GM19467 (cell line): ENCODE measurements at regions not wholly inside any gene's neighbourhood (a gene's known extent, or its start where the extent isn't known, plus 50 kb on each side); places are given as distances from the start of the nearest gene placed in this dataset.
"Not testable (repeated sequence)": the region's sequence is repeated elsewhere in the genome, so short reads cannot be mapped to it uniquely, and the experiment has no call there.

Experiments used
- ATAC-seq: cut with Tn5 transposase; IDR thresholded peaks from one replicate; pipeline ENCODE4 v1.9.1; 2021; ENCODE audit warnings: mild to moderate bottlenecking, moderate library complexity; ENCODE audit not compliant: unreplicated experiment

GRCh38 chr12:23349564-23349963 lies 599.9 kb downstream of the SOX5 start:
- ATAC-seq, result no peak

DNA sequence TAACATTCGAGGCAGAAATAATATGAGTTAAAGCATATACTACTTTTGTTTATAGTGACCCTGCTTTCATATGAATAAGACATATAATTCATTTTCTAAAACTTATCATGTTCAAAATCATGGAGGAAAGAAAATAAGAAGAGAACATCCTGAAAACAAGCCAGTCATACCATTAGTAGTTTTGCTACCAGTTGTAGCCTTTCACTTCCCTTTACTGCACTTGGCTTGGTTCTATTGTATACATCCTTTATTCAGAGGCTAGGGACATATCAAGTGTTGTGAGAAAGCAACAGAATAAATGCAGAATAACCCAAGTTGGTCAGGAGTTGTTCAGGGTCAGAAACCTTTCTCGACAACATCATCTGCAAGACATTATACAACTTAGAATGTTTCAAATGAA lies 598.7 kb downstream of the SOX5 start:
- ATAC-seq, result no peak

DNA sequence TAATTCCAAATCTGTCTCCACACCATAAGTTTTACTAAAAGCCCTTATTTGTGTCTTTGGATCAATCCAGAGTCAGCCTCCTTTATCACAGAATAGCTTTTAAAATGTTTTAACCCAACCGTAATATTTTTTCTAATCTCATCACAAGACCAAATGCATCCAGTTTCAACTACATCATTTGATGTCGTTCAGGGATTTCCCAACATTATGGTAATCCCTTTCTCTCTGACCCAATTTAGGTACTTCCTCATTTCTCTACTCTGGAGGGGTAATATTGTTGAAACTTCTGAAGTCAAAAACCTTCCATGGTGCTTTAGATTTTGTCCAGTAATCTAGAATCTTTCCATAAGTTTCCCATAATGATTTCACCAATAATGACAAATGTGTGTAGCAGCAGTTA lies 596.8 kb downstream of the SOX5 start:
- ATAC-seq, result no peak

GRCh38 chr12:23354800-23355199 lies 594.7 kb downstream of the SOX5 start:
- ATAC-seq, result no peak

- no peak for ATAC-seq
These were observed 593.0 kb downstream of the SOX5 start for GRCh38 chr12:23356440-23356839.

GRCh38 chr12:23356927-23357708 lies 592.4 kb downstream of the SOX5 start:
- ATAC-seq, result no peak

- no peak for ATAC-seq
These were observed 589.3 kb downstream of the SOX5 start for GRCh38 chr12:23359975-23360701.

GRCh38 chr12:23361971-23362370 lies 587.5 kb downstream of the SOX5 start:
- no peak for ATAC-seq

DNA sequence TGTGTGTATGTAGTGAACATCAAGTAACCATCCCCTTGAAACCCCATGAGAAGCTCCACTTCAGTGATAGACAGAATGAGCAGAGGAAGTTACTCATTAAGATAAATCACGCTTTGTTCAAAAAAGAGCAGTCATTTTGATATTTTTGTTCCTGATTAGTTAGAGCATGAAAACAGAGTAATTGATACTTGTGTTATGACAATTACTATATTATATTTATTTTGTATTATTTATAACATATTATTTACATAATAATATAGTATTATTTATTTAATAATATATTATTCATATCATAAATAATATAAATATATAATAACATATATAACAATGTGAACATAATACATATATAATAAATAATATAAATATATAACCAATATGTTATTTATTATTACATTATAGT lies 580.9 kb downstream of the SOX5 start:
- no peak for ATAC-seq

- ATAC-seq, result no peak
These were observed 573.8 kb downstream of the SOX5 start for GRCh38 chr12:23375621-23376020.

- no peak for ATAC-seq
These were observed 573.2 kb downstream of the SOX5 start for GRCh38 chr12:23376238-23376637.

DNA sequence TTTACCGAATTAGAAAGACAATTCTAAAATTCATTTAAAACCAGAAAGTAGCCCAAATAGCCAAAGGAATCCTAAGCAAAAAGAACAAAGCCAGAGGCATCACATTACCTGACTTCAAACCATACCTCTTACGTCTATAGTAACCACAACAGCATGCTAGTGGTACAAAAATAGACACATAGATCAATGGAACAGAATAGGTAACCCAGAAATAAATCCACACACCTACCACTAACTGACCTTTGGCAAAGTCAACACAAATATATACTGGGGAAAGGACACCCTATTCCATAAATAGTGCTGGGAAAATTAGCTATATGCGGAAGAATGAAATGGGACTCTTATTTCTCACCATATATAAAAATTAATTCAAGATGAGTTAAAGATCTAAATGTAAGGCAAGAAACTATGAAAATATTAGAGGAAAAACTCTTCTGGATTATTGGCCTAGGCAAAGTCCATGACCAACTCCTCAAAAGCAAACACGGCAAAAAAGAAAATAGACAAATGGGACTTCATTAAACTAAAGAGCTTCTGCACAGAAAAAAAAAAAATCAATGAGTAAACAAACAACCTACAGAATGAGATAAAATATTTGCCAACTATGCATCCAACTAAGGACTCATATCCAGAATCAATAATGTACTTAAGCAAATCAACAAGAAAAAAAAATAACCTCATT lies 568.9 kb downstream of the SOX5 start:
- no peak for ATAC-seq

- not testable (repeated sequence) for ATAC-seq
These were observed 560.6 kb downstream of the SOX5 start for GRCh38 chr12:23388898-23389297.

DNA sequence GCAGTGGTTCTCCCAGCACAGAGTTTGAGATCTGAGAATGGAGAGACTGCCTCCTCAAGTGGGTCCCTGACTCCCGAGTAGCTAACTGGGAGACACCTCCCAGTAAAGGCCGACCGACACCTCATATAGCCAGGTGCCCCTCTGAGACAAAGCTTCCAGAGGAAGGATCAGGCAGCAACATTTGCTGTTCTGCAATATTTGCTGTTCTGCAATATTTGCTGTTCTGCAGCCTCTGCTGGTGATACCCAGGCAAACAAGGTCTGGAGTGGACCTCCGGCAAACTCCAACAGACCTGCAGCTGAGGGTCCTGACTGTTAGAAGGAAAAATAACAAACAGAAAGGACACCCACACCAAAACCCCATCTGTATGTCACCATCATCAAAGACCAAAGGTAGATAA lies 560.2 kb downstream of the SOX5 start:
- not testable (repeated sequence) for ATAC-seq

- no peak for ATAC-seq
These were observed 550.0 kb downstream of the SOX5 start for GRCh38 chr12:23399402-23399933.

GRCh38 chr12:23415180-23415579 lies 534.3 kb downstream of the SOX5 start:
- ATAC-seq, result no peak

DNA sequence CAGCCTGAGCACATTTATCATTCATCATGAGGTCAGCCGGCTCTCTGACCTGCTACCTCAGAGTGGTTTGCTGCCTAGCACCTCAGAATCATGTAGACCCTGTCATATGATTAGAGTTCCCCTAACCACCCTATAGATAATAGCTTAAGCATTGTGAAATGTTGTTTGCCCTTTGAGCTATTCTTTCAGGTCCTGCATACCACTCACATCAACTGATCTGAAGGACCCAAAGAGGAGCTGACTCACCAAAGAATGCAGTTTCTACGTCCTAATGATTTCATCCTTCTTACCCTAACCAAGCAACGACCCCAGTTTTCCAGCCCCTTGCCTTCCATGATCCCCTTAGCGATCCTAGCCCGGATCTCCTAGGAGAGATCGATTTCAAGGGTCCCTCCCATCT lies 527.9 kb downstream of the SOX5 start:
- ATAC-seq, result no peak

GRCh38 chr12:23423097-23423687 lies 526.3 kb downstream of the SOX5 start:
- ATAC-seq, result no peak

DNA sequence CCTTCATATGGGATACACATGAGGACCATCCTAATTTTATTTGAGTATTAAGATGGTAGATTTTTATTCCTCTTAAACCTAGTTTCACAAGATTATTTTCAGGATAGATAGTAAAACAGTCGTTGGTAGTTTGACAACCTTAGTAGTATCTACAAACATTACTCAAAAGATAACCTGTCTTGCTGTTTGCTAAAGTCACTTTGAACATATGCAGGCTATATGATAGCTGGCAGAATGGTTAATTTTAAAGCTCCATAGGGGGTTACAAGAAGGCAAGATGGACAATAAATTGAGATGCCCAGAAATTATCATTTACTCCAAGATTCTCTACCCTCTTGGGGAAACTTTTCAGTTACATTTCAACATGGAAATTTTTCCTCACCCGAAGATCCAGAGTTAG lies 525.7 kb downstream of the SOX5 start:
- no peak for ATAC-seq

- no peak for ATAC-seq
These were observed 524.8 kb downstream of the SOX5 start for GRCh38 chr12:23424685-23425084.

DNA sequence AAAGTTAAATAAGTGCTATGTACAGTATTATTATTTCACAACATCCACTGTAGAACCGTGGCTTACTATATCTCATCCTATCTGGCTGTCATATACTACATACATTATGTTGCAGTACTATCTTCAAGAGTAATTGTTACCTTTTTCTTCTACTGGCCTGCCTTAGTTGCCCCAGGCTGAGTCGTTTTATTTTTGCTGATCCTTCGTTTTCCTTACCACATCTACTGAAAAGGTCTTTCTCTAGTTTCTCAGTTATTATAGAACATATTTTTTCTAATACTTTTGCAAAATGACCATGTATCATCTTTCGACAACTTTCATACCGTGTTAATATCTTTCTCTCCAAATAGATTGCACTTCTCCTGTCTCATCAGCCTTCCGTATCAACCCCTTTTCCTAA lies 523.1 kb downstream of the SOX5 start:
- no peak for ATAC-seq
